SKM-1 (cell line): ENCODE measurements at regions not wholly inside any gene's neighbourhood (a gene's known extent, or its start where the extent isn't known, plus 50 kb on each side); places are given as distances from the start of the nearest gene placed in this dataset.
"Not testable (repeated sequence)": the region's sequence is repeated elsewhere in the genome, so short reads cannot be mapped to it uniquely, and the experiment has no call there.

Experiments
- DNase-seq: peaks from one replicate; lab custom pipeline; 2025; ENCODE audit not compliant: unreplicated experiment; lab: John Stamatoyannopoulos, UW

DNA sequence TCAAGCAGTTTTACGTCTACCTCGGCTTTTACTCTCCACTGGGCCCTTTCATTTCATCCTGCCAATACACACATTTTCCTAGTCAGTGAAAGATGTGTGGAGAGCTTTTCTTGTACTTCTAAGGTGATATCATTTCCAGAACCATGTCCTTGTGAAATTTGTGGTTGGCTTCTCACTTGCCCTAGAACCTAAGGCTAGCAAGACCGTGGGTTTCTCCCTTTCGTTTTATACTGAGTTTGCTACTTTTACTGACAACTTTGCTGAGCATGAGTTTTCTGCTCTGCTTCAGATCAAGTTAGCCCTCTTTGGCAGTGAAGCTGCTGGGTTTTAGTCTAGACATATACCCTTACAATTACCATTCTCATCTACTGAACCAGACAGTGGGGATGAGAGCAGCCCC is 95.7 kb upstream of the FRMPD4 start:
- no peak for DNase-seq

DNA sequence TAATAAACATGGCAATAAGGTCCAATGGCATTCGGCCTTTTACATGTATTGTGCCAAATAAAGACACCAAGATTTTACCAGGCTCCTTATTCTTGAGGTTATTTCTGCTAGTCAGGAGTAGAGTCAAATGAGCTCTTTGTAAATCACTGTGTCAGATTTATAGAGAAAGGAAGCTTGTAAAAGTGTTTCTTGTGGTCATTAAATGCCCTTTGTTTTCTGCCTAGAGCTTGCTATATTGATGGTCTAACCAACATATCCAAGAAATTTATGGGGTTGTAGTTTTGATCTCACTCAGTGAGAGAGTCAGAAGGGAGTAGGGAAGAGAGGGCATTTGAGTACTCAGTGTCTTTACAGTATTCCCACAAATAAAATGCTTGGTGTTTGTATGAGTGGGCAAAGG is 86.2 kb upstream of the FRMPD4 start:
- no peak for DNase-seq

DNA sequence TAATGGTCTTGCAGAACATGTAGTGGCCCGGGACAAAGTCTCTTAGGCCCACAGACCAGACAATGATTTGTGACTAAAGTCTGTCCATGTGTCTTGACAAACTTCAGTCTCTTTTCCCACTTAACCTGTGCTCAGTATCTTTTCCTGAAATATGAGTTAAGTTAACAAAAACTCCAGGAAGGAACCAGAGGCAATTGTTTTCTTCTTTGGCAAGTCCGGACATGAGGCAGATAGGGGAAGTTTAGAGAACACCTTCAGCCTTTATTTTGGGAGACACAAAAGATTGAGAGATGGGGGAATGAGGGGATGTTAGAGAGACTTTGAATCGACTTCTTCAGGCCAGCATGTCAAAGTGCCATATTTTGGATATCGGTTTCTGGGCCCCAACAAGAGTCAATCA is 80.2 kb upstream of the FRMPD4 start:
- DNase-seq = no peak

DNA sequence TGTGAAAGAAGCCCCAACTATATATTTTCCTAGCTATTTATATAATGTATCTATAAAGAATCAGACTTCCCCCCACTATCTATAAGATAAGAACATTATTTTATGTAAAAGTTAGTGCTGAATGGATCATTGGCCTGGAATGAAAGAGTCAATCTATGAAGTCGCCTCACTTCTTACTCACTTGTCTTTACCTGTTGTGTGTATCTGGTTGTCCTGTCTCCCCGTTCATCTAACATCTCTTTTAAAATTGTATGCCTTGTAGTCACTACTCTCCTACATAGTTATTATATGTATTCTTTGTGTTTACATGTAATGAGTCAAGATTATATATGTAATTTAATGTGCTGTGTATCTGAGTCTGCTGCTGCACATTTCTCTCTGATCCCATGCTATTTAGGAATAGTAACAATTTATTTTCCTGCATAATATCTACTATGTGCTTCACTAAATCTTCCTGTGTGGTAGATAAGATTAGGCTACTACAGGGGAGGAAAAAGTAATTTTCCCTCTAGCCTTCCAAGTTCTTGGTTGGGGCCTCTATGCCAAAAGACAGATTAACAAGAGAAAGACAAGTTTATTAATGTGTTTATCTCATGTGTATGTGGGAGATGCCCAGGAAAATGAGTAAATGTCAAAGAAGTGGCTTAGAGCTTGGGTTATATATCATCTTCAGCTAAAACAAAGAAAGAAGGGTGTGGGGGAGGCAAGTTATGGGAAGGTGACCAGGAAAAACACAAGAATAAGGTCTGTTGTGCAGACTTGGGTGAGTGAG is 77.6 kb upstream of the FRMPD4 start:
- no peak for DNase-seq

DNA sequence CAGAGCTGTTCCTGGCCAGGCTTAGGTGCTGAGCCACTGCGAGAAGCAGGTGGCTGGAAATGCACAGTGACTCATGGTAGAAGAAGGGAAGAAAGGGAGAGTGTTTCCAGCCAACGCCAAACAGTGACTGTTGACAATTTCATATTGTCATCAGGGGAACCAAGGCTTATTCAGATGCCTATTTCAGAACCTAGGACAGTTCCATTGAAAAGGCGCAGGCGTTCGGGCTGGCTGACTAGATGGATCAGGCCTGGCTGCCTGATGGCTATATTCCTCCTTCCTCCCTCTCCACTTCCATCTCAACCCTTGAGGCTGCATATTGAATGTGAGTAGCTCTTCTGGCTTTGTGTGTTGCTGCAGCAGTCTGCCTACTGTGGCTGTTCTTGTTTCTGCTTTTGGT is 73.0 kb upstream of the FRMPD4 start:
- no peak for DNase-seq

DNA sequence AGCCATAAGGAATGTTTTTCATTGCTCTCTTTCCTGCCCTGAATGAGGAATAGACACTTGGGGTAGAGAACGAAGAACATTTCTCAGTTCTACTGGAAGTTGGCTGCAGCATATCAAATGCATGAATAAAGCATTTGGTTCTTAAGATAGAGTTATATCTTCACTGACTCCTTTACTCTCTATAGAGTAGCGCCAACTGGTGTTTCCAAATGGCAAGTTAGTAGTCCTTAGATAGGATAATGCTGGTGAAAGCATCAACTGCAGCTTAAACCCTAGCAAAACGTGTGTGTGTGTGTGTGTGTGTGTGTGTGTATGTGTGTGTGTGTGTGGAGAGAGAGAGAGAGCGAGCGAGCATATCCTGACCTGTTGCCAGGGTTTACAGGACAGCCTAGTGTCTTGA is 62.2 kb upstream of the FRMPD4 start:
- DNase-seq = no peak

DNA sequence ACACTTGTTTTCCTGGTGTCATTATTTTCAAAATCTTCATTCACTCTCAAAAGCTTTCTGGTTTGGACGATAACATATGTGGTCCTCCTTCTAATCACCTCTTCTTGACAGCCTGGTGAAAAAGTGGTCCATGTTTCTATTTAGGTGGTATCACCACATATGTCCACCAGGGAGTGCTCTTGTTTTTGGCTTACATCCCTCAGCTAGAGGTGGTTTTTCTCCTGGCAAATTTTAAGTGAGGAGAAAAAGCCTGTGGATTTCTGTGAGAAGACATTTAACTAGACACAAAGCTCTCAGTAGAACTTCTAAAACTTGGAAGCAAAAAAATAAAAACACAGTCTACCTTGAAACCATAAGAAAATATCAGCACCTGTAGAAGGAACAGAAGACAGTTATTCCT is 58.0 kb upstream of the FRMPD4 start:
- no peak for DNase-seq

DNA sequence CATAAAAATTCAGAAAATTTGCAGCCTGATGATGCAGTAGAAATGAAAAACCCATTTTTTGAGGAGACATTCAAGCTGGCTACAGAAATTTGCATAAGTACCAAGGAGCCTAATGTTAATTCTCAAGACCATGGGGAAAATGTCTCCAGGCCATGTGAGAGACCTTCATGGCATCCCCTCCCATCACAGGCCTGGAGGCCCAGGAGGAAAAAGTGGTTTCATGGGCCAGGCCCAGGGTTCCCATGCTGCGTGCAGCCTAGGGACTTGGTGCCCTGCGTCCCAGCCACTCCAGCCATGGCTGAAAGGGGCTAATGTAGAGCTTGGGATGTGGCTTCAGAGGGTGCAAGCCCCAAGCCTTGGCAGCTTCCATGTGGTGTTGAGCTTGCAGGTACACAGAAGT is 55.3 kb upstream of the FRMPD4 start:
- DNase-seq = not testable (repeated sequence)
